Mesothelial cell of epicardium (in vitro differentiated cells): ENCODE measurements at regions not wholly inside any gene's neighbourhood (a gene's known extent, or its start where the extent isn't known, plus 50 kb on each side); places are given as distances from the start of the nearest gene placed in this dataset.
"Not testable (repeated sequence)": the region's sequence is repeated elsewhere in the genome, so short reads cannot be mapped to it uniquely, and the experiment has no call there.

Experiments
- DNase-seq, 2 experiments: peaks; one replicate each; pipeline ENCODE4 v3.0.0; 2021; ENCODE audit warnings: low spot score in 2 of 2; ENCODE audit not compliant: unreplicated experiment in 2 of 2
- H3K27ac Mint-ChIP-seq: 2 replicates; pipeline ENCODE4 v1.8.0; 2021; ENCODE audit warnings: mixed read lengths
- H3K27me3 Mint-ChIP-seq: 2 replicates; pipeline ENCODE4 v1.8.0; 2021; ENCODE audit warnings: low read depth, mixed read lengths
- H3K36me3 Mint-ChIP-seq: 2 replicates; pipeline ENCODE4 v1.8.0; 2021; ENCODE audit warnings: mixed read lengths
- H3K4me1 Mint-ChIP-seq: 2 replicates; pipeline ENCODE4 v1.8.0; 2021; ENCODE audit warnings: mixed read lengths
- H3K4me3 Mint-ChIP-seq: 2 replicates; pipeline ENCODE4 v1.8.0; 2021; ENCODE audit warnings: mild to moderate bottlenecking, moderate library complexity, mixed read lengths
- H3K9me3 Mint-ChIP-seq: 2 replicates; pipeline ENCODE4 v1.8.0; 2021; ENCODE audit warnings: mixed read lengths
- CTCF ChIP-seq: fragments of 200-600 bp; sonication (generic); IDR thresholded peaks from one replicate; pipeline ENCODE4 v1.5.0; 2021; ENCODE audit warnings: antibody characterized with exemption; ENCODE audit not compliant: unreplicated experiment

GRCh38 chr4:79173186-79173585 is 152.7 kb downstream of the NAA11 start:
- no peak for DNase-seq
- no peaks in the 10 kb centered on the region for H3K27me3 Mint-ChIP-seq
- no peak overlapping the region for H3K4me3 Mint-ChIP-seq
- no peak for TF ChIP-seq CTCF
- no peaks in the 10 kb centered on the region for H3K4me1 Mint-ChIP-seq
- peaks cover 19% of the 10 kb centered on the region for H3K9me3 Mint-ChIP-seq
- H3K27ac Mint-ChIP-seq = no peak overlapping the region
- no peaks in the 10 kb centered on the region for H3K36me3 Mint-ChIP-seq

- no peaks in the 10 kb centered on the region for H3K27me3 Mint-ChIP-seq
- no peaks in the 10 kb centered on the region for H3K4me1 Mint-ChIP-seq
- H3K27ac Mint-ChIP-seq = no peak overlapping the region
Observed at GRCh38 chr4:79170077-79170476, 155.8 kb downstream of the NAA11 start.

GRCh38 chr4:79164907-79165610 is 160.8 kb downstream of the NAA11 start:
- no peak for DNase-seq
- Mint-ChIP-seq H3K27ac (no peak overlapping the region), H3K4me1 (no peaks in the 10 kb centered on the region), H3K9me3 (peaks cover 24% of the 10 kb centered on the region), H3K4me3 (no peak overlapping the region), H3K27me3 (no peaks in the 10 kb centered on the region), H3K36me3 (no peaks in the 10 kb centered on the region)
- no peak for TF ChIP-seq CTCF

More at GRCh38 chr4:79170077-79170476, 155.8 kb downstream of the NAA11 start:
- Mint-ChIP-seq H3K9me3 (peaks cover 26% of the 10 kb centered on the region), H3K4me3 (no peak overlapping the region), H3K36me3 (no peaks in the 10 kb centered on the region)
- TF ChIP-seq CTCF = no peak
- no peak for DNase-seq

GRCh38 chr4:79163981-79164490 is 161.8 kb downstream of the NAA11 start:
- no peaks in the 10 kb centered on the region for H3K36me3 Mint-ChIP-seq
- no peak overlapping the region for H3K27ac Mint-ChIP-seq
- no peak for DNase-seq
- no peaks in the 10 kb centered on the region for H3K27me3 Mint-ChIP-seq
- no peak for TF ChIP-seq CTCF
- peaks cover 15% of the 10 kb centered on the region for H3K9me3 Mint-ChIP-seq
- H3K4me1 Mint-ChIP-seq = no peaks in the 10 kb centered on the region
- H3K4me3 Mint-ChIP-seq = no peak overlapping the region

- H3K36me3 Mint-ChIP-seq = no peaks in the 10 kb centered on the region
- H3K27ac Mint-ChIP-seq = no peak overlapping the region
- no peaks in the 10 kb centered on the region for H3K27me3 Mint-ChIP-seq
Observed at GRCh38 chr4:79160962-79161361, 164.9 kb downstream of the NAA11 start.

GRCh38 chr4:79158705-79159104 is 167.2 kb downstream of the NAA11 start:
- H3K4me3 Mint-ChIP-seq, H3K36me3 Mint-ChIP-seq, H3K27ac Mint-ChIP-seq: not testable (repeated sequence)

More at GRCh38 chr4:79160962-79161361, 164.9 kb downstream of the NAA11 start:
- Mint-ChIP-seq H3K9me3 (peaks cover 9% of the 10 kb centered on the region), H3K4me3 (no peak overlapping the region), H3K4me1 (no peaks in the 10 kb centered on the region)
- no peak for TF ChIP-seq CTCF
- no peak for DNase-seq

More at GRCh38 chr4:79158705-79159104, 167.2 kb downstream of the NAA11 start:
- not testable (repeated sequence) for H3K9me3 Mint-ChIP-seq, H3K4me1 Mint-ChIP-seq, H3K27me3 Mint-ChIP-seq, DNase-seq
